GM12878 (cell line): ENCODE measurements at regions not wholly inside any gene's neighbourhood (a gene's known extent, or its start where the extent isn't known, plus 50 kb on each side); places are given as distances from the start of the nearest gene placed in this dataset.

Experiments
- ATAC-seq: fragments of 200-7000 bp; cut with Tn5 transposase; 3 replicates; pipeline ENCODE4 v1.9.1; 2020; ENCODE audit warnings: mild to moderate bottlenecking, moderate library complexity
- BruUV-seq: library from RNA; stranded (reverse); fragments of 400-500 nt; replicated peaks from 2 replicates; lab custom pipeline; 2021; lab: Mats Ljungman, UMichigan
- CTCF ChIA-PET: fragments of 300-600 bp; sonication (Branson Sonifier 250); formaldehyde crosslinking; extraction: SDS; loops from one replicate; lab custom pipeline; 2021; ENCODE audit warnings: inconsistent platforms; lab: Yijun Ruan, JAX
- POLR2A ChIA-PET: fragments of 350-600 bp; formaldehyde crosslinking; extraction: SDS; loops from one replicate; lab custom pipeline; 2021; ENCODE audit warnings: inconsistent platforms; lab: Charles Lee
- RAD21 ChIA-PET: fragments of 300-600 bp; sonication (Branson Sonifier 250); formaldehyde crosslinking; loops from one replicate; lab custom pipeline; 2023; ENCODE audit warnings: antibody characterized with exemption; ENCODE audit not compliant: unreplicated experiment; lab: Charles Lee
- SMC1A ChIA-PET: fragments of 300-600 bp; sonication (Branson Sonifier 250); formaldehyde crosslinking; loops from one replicate; lab custom pipeline; 2023; ENCODE audit not compliant: unreplicated experiment, uncharacterized antibody; lab: Charles Lee
- DNase-seq: peaks from one replicate; pipeline ENCODE4 v3.0.0-alpha.2; 2011; ENCODE audit warnings: low read depth, low spot score
- FAIRE-seq: peaks from 3 replicates; lab custom pipeline; 2011; peaks lifted over from hg19 to GRCh38; lab: Jason Lieb, UNC
- H2AFZ ChIP-seq: 2 replicates; pipeline ENCODE4 v1.6.0; 2011; ENCODE audit warnings: low read depth, low read length, control low read depth; ENCODE audit not compliant: control insufficient read depth
- H3K27ac ChIP-seq: 2 replicates; pipeline ENCODE4 v1.5.1; 2011; ENCODE audit warnings: control low read depth; ENCODE audit not compliant: control insufficient read depth, insufficient read depth
- H3K27me3 ChIP-seq, 2 experiments: replicated peaks in 1 of 2; 2 replicates each; pipeline versions ENCODE4 v1.6.0 to v1.6.1; 2011; ENCODE audit warnings: low read length in 1 of 2; ENCODE audit not compliant: control insufficient read depth in 2 of 2, insufficient read depth in 2 of 2
- H3K36me3 ChIP-seq, 2 experiments: 2 replicates each; pipeline ENCODE4 v1.5.1; 2011; ENCODE audit warnings: low read length in 1 of 2; ENCODE audit not compliant: control insufficient read depth in 2 of 2, insufficient read depth in 2 of 2
- H3K4me1 ChIP-seq: 2 replicates; pipeline ENCODE4 v1.6.1; 2011; ENCODE audit warnings: mild to moderate bottlenecking, low read length, moderate library complexity, mixed read lengths; ENCODE audit not compliant: control insufficient read depth, insufficient read depth
- H3K4me2 ChIP-seq: 2 replicates; pipeline ENCODE4 v1.6.0; 2011; ENCODE audit warnings: control low read depth; ENCODE audit not compliant: control insufficient read depth, insufficient read depth
- H3K4me3 ChIP-seq: fragments of 200-600 bp; sonication (generic); 2 replicates; pipeline ENCODE4 v1.5.1; 2016
- H3K79me2 ChIP-seq: 2 replicates; pipeline ENCODE4 v1.6.0; 2011; ENCODE audit warnings: low read length; ENCODE audit not compliant: control insufficient read depth, insufficient read depth
- H3K9ac ChIP-seq: 2 replicates; pipeline ENCODE4 v1.8.0; 2011; ENCODE audit warnings: low read length, control low read depth, mixed read lengths; ENCODE audit not compliant: control insufficient read depth, insufficient read depth
- H3K9me3 ChIP-seq: replicated peaks from 3 replicates; pipeline ENCODE4 v1.5.1; 2011; ENCODE audit warnings: mild to moderate bottlenecking, low read length; ENCODE audit not compliant: control insufficient read depth, insufficient read depth
- H4K20me1 ChIP-seq: 2 replicates; pipeline ENCODE4 v1.6.0; 2011; ENCODE audit not compliant: control insufficient read depth, insufficient read depth
- EZH2 ChIP-seq: IDR thresholded peaks from 2 replicates; pipeline ENCODE4 v1.6.1; 2012; ENCODE audit warnings: low read depth, mild to moderate bottlenecking, control low read depth, inconsistent platforms, low read length, borderline replicate concordance; ENCODE audit not compliant: control insufficient read depth
- HDGF ChIP-seq: fragments of 450-650 bp; IDR thresholded peaks from 2 replicates; pipeline ENCODE4 v1.6.1; 2016; ENCODE audit warnings: antibody characterized with exemption
- MEF2A ChIP-seq: IDR thresholded peaks from 2 replicates; pipeline ENCODE4 v1.6.1; 2011; ENCODE audit warnings: low read depth, mild to moderate bottlenecking, low read length, moderate library complexity; ENCODE audit not compliant: insufficient read depth
- NFYA ChIP-seq: IDR thresholded peaks from 2 replicates; pipeline ENCODE4 v1.6.1; 2011; ENCODE audit warnings: low read depth, mild to moderate bottlenecking, low read length, improper control_type of control experiment, borderline replicate concordance
- SRF ChIP-seq, 2 experiments: IDR thresholded peaks; 2 replicates each; pipeline ENCODE4 v1.6.1; 2011; ENCODE audit warnings: low read depth in 2 of 2, low read length in 2 of 2, mild to moderate bottlenecking in 1 of 2, moderate library complexity in 1 of 2
- WGBS: methylation state at CpG from one replicate; pipeline ENCODE4 v1.1.6; 2016; ENCODE audit warnings: low lambda C conversion rate; ENCODE audit not compliant: insufficient replicate concordance, insufficient coverage; ENCODE audit errors: missing lambda C conversion rate; 5-methylcytosine and 5-hydroxymethylcytosine counted together
- in situ Hi-C: fragments of 300-500 bp; cut with MboI; formaldehyde crosslinking; loops from 9 replicates; pipeline ENCODE4 v1.14.3; 2018; ENCODE audit warnings: mixed read lengths
- intact Hi-C: fragments of 100-400 bp; cut with micrococcal nuclease; formaldehyde crosslinking; loops from one replicate; pipeline ENCODE4 v1.14.2; 2022; ENCODE audit not compliant: unreplicated experiment

DNA sequence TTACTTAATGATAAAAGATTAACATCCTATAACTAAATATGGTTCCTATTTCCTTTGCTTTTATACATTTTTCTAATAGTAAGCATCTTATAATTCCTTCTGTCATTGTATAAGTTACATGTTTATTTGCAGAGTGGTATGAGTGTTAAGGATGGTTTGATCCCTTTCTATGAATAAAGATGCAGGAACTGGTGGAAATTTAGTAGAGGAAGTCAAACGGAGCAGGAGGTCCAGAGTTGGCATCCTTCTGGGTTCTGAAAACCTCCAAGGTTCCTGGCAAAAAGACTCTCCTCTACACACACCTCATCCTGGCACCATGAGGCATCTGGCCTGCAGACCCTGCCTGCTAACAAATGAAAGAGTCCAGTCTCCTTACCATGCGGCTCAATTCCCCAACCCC lies 296.8 kb downstream of the SOX9 start:
- no peaks in the 10 kb centered on the region for H3K27me3 ChIP-seq
- no peak overlapping the region for H3K9ac ChIP-seq
- FAIRE-seq (no peak), DNase-seq (no peak), ATAC-seq (no peak)
- H3K4me2 ChIP-seq: no peak overlapping the region
- H3K9me3 ChIP-seq: peaks cover 18% of the 10 kb centered on the region
- ChIA-PET POLR2A (interaction anchor here (0.6 to 1.5 kb wide), 2 partner anchors 25 to 107 kb away, joined by 3 to 7 read pairs; no protein-coding TSS in a partner anchor), SMC1A (interaction anchor here (0.7 to 6.5 kb wide), 7 partner anchors 8 to 944 kb away, joined by 3 to 55 read pairs (median 3); no protein-coding TSS in a partner anchor)
- H3K27ac ChIP-seq: no peak overlapping the region
- peaks cover 34% of the 10 kb centered on the region for H3K4me1 ChIP-seq
- H3K4me3 ChIP-seq: no peak overlapping the region
- no peaks in the 10 kb centered on the region for H4K20me1 ChIP-seq
- peaks cover 0 to 1% of the 10 kb centered on the region in 2 experiments; a peak in 2 of 4 replicates for H3K36me3 ChIP-seq
- no TSS peak for BruUV-seq
- intact Hi-C loops: no loop called here
- TF ChIP-seq SRF (IDR thresholded peaks at IDR 0.05; ENCODE audit: low read depth in 2 of 2, low read length in 2 of 2): no peak
- no peak for TF ChIP-seq MEF2A
- no peak for TF ChIP-seq HDGF
- TF ChIP-seq EZH2: no peak
- TF ChIP-seq NFYA: no peak
- TF ChIP-seq, all 136 proteins: peak for 0
- RAD21 ChIA-PET: no interaction called here
- CTCF ChIA-PET: interaction anchor here (0.7 to 1.4 kb wide), 4 partner anchors 11 to 112 kb away, joined by 3 to 5 read pairs (median 3); no protein-coding TSS in a partner anchor
- in situ Hi-C loops: loop anchor here (25.0 kb wide), 1 partner anchor 1870 kb away; no protein-coding TSS in a partner anchor
- peaks cover 3% of the 10 kb centered on the region; the same call in 1 of the 2 replicates for H3K79me2 ChIP-seq
- WGBS: 100% methylated on average over 2 of the region's 2 CpGs
- no peak overlapping the region for H2AFZ ChIP-seq
